ENCODE measurements at regions not wholly inside any gene's neighbourhood (a gene's known extent, or its start where the extent isn't known, plus 50 kb on each side); places are given as distances from the start of the nearest gene placed in this dataset.
"Not testable (repeated sequence)": the region's sequence is repeated elsewhere in the genome, so short reads cannot be mapped to it uniquely, and the experiment has no call there.

GRCh38 chr3:125914608-125915436, 54.2 kb upstream of the ROPN1B start:
- not testable (repeated sequence) for TF ChIP-seq POLR2A (IDR thresholded peaks at IDR 0.05); POLR2AphosphoS5 (IDR thresholded peaks at IDR 0.05; ENCODE audit: insufficient read depth in 1 of 2, low read depth in 1 of 2)
- TF ChIP-seq, protein P1, sequence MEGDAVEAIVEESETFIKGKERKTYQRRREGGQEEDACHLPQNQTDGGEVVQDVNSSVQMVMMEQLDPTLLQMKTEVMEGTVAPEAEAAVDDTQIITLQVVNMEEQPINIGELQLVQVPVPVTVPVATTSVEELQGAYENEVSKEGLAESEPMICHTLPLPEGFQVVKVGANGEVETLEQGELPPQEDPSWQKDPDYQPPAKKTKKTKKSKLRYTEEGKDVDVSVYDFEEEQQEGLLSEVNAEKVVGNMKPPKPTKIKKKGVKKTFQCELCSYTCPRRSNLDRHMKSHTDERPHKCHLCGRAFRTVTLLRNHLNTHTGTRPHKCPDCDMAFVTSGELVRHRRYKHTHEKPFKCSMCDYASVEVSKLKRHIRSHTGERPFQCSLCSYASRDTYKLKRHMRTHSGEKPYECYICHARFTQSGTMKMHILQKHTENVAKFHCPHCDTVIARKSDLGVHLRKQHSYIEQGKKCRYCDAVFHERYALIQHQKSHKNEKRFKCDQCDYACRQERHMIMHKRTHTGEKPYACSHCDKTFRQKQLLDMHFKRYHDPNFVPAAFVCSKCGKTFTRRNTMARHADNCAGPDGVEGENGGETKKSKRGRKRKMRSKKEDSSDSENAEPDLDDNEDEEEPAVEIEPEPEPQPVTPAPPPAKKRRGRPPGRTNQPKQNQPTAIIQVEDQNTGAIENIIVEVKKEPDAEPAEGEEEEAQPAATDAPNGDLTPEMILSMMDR (IDR thresholded peaks at IDR 0.05) = not testable (repeated sequence)
